ENCODE measurements at regions not wholly inside any gene's neighbourhood (a gene's known extent, or its start where the extent isn't known, plus 50 kb on each side); places are given as distances from the start of the nearest gene placed in this dataset.

DNA sequence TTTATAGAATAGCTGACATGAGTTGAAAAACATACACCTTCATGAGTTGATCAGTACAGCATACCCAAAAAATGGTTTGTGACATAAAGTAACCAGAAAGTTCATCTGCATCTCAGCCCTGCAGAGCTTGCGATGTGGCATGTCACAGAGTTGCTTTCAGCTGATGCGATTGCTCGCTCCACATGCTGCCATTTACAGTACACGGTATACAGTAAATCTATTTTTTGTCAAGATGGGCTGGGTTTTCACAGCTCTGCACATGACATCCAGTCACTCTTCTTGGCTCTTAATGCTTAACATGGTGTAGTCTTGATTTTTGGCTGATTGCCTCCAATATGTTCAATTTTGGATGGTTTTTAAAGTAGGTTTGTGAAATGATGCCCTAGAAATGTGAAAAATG is 811.9 kb downstream of the SATB2 start:
- TF ChIP-seq EZH2 (IDR thresholded peaks at IDR 0.05; ENCODE audit: borderline replicate concordance): no peak
- TF ChIP-seq, protein P1, sequence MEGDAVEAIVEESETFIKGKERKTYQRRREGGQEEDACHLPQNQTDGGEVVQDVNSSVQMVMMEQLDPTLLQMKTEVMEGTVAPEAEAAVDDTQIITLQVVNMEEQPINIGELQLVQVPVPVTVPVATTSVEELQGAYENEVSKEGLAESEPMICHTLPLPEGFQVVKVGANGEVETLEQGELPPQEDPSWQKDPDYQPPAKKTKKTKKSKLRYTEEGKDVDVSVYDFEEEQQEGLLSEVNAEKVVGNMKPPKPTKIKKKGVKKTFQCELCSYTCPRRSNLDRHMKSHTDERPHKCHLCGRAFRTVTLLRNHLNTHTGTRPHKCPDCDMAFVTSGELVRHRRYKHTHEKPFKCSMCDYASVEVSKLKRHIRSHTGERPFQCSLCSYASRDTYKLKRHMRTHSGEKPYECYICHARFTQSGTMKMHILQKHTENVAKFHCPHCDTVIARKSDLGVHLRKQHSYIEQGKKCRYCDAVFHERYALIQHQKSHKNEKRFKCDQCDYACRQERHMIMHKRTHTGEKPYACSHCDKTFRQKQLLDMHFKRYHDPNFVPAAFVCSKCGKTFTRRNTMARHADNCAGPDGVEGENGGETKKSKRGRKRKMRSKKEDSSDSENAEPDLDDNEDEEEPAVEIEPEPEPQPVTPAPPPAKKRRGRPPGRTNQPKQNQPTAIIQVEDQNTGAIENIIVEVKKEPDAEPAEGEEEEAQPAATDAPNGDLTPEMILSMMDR (IDR thresholded peaks at IDR 0.05; ENCODE audit: poor library complexity): no peak

Measured in hepatocyte (in vitro differentiated cells).